Dendritic cell treated with granulocyte-macrophage colony-stimulating factor and Interleukin-4, amounts not matched to agents 40 ng/mL and 50 ng/mL, for 4 days (primary cell): ENCODE measurements at regions not wholly inside any gene's neighbourhood (a gene's known extent, or its start where the extent isn't known, plus 50 kb on each side); places are given as distances from the start of the nearest gene placed in this dataset.

ENCODE experiments used
- H3K27ac Mint-ChIP-seq: one replicate; pipeline ENCODE4 v1.8.0; 2022; ENCODE audit warnings: mild to moderate bottlenecking, mixed read lengths
- H3K27me3 Mint-ChIP-seq: one replicate; pipeline ENCODE4 v1.8.0; 2022; ENCODE audit warnings: mild to moderate bottlenecking, mixed read lengths
- H3K36me3 Mint-ChIP-seq: one replicate; pipeline ENCODE4 v1.8.0; 2022; ENCODE audit warnings: low read depth, mixed read lengths
- H3K4me1 Mint-ChIP-seq: one replicate; pipeline ENCODE4 v1.8.0; 2022; ENCODE audit warnings: low read depth, mixed read lengths
- H3K4me3 Mint-ChIP-seq: one replicate; pipeline ENCODE4 v1.8.0; 2022; ENCODE audit warnings: mild to moderate bottlenecking, moderate library complexity, mixed read lengths
- H3K9me3 Mint-ChIP-seq: one replicate; pipeline ENCODE4 v1.8.0; 2022; ENCODE audit warnings: mixed read lengths
- intact Hi-C: fragments of 100-400 bp; cut with micrococcal nuclease; formaldehyde crosslinking; loops from one replicate; pipeline ENCODE4 v1.15.0; 2022

DNA sequence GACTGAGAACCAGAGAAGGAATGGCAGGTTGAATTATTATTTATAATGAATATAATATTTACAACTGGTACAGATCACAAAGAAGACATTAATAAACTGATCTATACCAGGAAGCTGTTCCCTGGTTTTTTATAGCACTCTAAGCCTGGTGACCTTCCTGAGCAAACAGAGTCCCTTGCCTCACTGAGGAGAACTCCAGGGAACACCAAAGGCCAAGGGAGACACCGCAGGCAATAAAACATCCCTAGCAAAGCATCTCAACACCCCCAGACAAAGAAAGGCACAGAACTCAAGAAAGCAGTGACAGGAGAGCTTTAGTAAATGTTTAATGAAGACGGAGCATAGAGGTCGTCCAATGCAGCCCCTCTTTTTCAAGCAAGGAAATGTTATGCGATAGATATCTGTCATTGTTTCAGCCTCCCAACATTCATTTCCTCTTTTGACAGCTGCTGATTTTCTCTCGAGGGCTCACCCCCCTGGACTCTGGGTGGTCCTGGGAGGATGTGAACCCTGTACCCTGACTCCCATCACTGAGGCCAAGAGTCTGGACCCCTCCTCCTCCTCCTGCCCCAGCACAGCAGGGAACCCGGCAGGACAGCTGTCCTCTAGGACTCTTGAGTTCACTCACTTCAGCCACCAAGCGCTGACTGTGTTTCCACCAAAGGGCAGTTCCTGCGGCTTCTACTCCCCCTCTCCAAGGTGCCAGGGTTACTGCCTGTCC, 342.5 kb upstream of the GATB start:
- intact Hi-C loops: no loop called here
- Mint-ChIP-seq H3K9me3 (no peaks in the 10 kb centered on the region), H3K27me3 (no peaks in the 10 kb centered on the region), H3K4me1 (peaks cover 62% of the 10 kb centered on the region), H3K36me3 (no peaks in the 10 kb centered on the region), H3K4me3 (no peak overlapping the region), H3K27ac (peak overlapping the region; percentile 66)

DNA sequence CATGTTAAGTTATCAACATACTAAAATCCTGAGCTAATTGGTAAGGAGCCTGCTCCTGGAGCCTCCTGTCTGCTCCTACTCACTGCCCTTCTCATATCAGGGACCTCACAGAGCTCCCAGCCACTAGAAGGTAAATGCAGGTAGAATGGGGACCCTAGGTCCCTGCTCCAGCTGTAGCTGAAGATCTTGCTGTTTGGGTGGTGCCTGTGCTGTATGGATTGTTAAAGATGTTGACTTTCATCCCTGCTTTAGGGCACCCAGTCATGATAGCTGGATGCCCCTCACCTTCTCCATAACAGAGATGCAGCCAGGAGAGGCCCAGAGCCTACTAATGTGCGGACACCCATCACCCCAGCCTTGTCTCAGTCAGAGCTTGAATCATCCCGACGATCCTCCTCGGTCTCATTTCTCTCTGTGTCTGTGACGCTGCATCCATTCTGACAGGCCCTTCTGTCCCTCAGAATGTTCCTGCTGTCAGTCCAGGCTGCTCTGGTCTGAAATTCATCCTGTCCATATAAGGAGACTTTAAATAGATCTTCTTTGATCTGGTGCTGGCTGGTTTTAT, 341.7 kb upstream of the GATB start:
- Mint-ChIP-seq H3K36me3 (no peaks in the 10 kb centered on the region), H3K4me1 (peaks cover 60% of the 10 kb centered on the region), H3K4me3 (no peak overlapping the region), H3K27ac (peak overlapping the region; percentile 66), H3K27me3 (no peaks in the 10 kb centered on the region), H3K9me3 (no peaks in the 10 kb centered on the region)
- intact Hi-C loops: no loop called here

DNA sequence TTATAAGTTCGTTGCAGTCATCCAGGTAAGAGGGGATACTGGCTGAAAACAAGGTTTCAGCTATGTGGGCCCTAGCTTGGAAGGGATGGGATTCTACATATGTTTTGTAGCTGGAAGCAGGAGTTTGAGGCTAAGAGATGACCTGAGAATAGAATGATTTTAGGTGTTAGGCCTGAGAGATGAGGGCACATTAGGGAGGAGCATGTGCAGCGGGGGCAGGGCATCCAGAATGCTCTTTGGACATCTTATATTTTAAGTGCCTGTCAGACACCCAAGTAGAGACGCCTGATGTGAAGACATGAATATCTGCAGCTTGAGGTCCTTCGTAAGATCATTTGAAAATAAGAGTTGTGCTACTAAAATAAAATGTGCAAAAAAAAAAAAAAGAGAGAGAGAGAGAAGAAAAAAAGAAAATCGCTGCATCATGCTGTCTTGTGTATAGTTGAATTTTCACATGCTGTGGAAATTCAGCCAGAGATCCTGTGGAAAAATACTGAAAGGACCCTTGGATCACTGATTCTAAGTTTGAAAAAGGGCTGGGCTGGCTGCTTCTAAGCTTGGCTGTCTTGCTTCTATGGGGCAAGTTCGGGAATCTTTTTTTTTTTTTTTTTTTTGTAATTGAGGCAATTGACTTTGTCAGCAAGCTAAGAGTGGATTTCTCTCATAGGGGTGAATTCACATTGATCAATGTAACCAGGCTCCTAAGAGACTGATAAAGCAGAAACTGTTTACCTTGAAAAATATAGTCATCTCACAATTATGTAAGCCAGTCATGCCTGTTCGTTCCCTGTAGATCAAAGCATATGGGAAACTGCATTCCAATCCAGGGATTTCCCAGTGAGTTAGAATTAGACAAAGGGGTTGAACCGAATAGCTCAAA, 341.0 kb upstream of the GATB start:
- H3K4me1 Mint-ChIP-seq: peaks cover 55% of the 10 kb centered on the region
- no peaks in the 10 kb centered on the region for H3K9me3 Mint-ChIP-seq
- no peaks in the 10 kb centered on the region for H3K36me3 Mint-ChIP-seq
- no peaks in the 10 kb centered on the region for H3K27me3 Mint-ChIP-seq
- no peak overlapping the region for H3K27ac Mint-ChIP-seq
- no peak overlapping the region for H3K4me3 Mint-ChIP-seq
- intact Hi-C loops: no loop called here

DNA sequence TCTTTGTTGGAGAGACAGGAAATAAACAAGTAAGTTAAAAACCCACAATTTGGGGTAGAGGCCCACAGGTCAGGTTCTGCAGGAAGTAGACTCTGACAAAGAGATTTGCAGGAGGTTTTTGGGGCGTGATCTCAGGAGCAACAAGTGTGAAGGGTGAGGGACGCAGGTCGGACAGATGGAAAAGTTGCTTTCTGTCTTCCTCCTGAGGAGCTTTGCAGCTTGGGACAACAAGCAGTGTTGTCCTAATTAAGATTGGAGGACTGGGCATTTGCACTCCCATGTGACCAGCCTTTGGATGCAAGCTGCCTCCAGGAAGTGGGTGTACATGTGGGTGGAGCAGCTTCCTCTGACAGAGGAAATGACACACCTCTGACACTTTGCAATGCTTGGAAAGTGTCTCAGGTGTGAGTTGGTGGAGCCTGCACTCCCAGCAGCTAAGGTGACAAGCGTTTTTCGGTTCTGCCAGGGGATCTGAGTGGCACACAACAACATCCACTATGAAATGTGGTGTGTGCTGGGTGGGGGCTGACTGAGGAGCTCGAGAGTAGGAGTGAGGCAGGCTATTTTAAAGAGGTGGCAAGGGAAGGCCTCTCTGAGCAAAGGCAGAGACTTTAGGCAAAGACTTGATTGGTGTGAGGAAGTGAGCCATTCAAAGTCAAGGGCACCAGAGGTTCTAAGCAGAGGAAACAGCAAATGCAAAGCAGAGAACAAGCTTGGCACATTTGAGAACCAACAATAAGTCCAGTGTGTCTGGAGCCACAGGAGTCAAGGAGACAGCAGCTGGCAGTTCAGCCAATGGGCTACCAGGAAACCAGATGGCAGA, 339.8 kb upstream of the GATB start:
- intact Hi-C loops: no loop called here
- Mint-ChIP-seq H3K4me3 (no peak overlapping the region), H3K9me3 (no peaks in the 10 kb centered on the region), H3K4me1 (peaks cover 43% of the 10 kb centered on the region), H3K27me3 (no peaks in the 10 kb centered on the region), H3K36me3 (no peaks in the 10 kb centered on the region), H3K27ac (peak overlapping the region; percentile 44)

DNA sequence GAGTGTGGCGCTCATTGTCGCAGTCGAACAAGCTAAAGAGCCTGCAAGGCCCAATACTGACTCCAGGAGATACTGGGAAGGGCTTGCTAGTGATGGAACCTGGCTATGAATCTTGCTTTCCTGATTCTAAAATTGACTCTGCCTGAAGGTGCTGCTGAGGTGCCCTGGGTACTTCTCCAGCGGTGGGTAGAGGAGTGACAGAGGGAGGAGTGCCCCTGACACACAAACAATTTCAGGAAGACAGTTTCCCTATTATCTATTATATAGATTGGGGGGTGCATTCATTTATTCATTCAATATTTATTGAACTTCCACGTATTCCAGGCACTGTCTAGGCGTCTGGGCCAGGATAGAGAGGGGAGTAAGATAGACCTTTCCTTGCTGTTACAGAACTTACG, 339.2 kb upstream of the GATB start:
- no peak overlapping the region for H3K4me3 Mint-ChIP-seq
- H3K36me3 Mint-ChIP-seq: no peaks in the 10 kb centered on the region
- H3K4me1 Mint-ChIP-seq: peaks cover 37% of the 10 kb centered on the region
- H3K27ac Mint-ChIP-seq: peak overlapping the region; percentile 44
- no peaks in the 10 kb centered on the region for H3K27me3 Mint-ChIP-seq
- intact Hi-C loops: no loop called here
- H3K9me3 Mint-ChIP-seq: no peaks in the 10 kb centered on the region

DNA sequence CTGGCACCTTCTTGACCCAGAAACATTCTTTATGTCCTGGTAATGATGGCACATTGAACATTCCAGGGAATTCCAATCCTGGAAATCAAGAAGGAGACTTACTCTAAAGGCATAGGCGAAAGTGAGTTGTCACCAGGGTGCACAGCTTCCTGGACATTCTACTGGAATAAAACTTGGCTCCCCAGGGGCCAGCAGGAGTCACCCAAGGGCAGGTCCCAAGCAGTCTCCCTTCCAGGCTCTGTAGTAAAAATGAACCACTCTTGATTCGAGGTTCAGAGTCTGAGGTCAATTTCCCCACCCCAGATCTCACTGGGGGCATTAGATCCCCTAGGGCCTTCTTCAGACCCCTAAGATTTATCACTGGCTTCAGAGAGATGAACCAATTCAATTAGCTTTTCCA, 338.7 kb upstream of the GATB start:
- Mint-ChIP-seq H3K27me3 (no peaks in the 10 kb centered on the region), H3K27ac (no peak overlapping the region), H3K9me3 (peaks cover under 1% of the 10 kb centered on the region), H3K36me3 (no peaks in the 10 kb centered on the region), H3K4me3 (no peak overlapping the region), H3K4me1 (peaks cover 33% of the 10 kb centered on the region)
- intact Hi-C loops: no loop called here

DNA sequence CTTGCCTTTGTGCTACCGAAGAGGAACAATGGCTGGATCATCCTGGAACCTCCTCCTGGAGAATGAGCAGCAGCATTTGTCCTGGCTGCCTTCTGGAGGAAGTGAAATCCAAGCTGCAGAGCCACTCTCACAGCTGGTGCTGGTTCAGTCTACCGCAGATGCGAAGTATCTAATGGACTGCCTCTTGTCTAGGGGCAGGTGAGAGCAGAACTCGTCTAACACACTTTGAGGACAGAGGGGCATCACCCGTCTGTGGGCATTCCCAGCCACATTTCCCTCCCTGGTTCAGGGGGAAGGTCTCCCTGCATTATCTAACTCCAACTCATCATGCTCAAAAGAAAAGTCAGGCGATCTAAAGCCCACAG, 338.2 kb upstream of the GATB start:
- H3K36me3 Mint-ChIP-seq: no peaks in the 10 kb centered on the region
- intact Hi-C loops: no loop called here
- peaks cover 31% of the 10 kb centered on the region for H3K4me1 Mint-ChIP-seq
- H3K9me3 Mint-ChIP-seq: peaks cover 6% of the 10 kb centered on the region
- H3K27ac Mint-ChIP-seq: no peak overlapping the region
- no peaks in the 10 kb centered on the region for H3K27me3 Mint-ChIP-seq
- no peak overlapping the region for H3K4me3 Mint-ChIP-seq

DNA sequence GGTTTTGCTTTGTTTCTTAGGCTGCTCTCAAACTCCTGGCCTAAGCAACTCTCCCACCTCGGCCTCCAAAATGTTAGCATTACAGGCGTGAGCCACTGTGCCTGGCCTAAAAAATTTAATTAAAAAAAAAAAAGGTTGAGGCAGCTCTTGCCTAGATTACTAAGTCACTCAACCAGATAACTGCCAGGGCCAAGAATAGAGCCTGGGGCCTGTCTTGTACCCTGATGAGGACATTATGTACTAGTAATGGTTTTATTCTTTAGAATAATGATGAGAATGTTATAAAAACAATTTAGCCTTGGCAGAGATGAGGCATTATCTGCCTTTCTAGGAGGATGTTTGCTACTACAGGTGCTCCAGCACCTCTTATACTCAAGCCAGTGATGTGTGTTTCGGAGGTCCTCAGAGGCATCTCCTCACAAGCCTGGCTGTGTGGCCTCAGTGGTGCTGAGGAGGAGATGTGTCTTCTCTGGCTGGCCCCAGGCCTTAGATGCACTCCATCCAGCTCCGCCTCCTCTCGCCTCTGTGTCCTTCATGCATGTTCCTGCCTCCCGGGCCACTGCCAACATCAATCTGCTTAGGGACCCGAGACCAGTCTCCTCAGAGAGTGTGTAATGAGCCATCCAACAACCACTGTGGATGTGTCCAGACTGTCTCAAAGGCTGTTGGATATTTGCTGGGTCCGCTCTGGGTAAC, 337.7 kb upstream of the GATB start:
- Mint-ChIP-seq H3K9me3 (peaks cover 11% of the 10 kb centered on the region), H3K4me1 (peaks cover 32% of the 10 kb centered on the region), H3K36me3 (no peaks in the 10 kb centered on the region), H3K4me3 (no peak overlapping the region), H3K27me3 (no peaks in the 10 kb centered on the region), H3K27ac (no peak overlapping the region)
- intact Hi-C loops: no loop called here

DNA sequence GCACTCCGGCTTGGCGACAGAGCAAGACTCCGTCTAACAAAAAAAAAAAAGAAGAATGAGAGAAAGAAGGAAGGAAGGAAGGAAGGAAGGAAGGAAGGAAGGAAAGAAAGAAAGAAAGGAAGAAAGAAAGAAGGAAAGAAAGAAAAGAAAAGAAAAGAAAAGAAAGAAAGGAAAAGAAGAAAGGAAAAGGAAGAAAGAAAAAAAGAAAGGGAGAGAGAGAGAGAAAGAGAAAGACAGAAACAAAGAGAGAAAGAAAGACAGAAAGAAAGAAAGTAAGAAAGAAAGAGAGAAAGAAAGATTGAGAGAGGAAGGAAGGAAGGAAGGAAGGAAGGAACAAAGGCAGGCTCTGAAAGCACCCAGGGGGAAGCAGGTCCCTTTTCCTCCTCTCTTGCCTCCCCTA, 336.6 kb upstream of the GATB start:
- Mint-ChIP-seq H3K27me3 (no peaks in the 10 kb centered on the region), H3K27ac (no peak overlapping the region), H3K9me3 (peaks cover 15% of the 10 kb centered on the region), H3K36me3 (no peaks in the 10 kb centered on the region), H3K4me3 (no peak overlapping the region), H3K4me1 (peaks cover 28% of the 10 kb centered on the region)
- intact Hi-C loops: no loop called here

DNA sequence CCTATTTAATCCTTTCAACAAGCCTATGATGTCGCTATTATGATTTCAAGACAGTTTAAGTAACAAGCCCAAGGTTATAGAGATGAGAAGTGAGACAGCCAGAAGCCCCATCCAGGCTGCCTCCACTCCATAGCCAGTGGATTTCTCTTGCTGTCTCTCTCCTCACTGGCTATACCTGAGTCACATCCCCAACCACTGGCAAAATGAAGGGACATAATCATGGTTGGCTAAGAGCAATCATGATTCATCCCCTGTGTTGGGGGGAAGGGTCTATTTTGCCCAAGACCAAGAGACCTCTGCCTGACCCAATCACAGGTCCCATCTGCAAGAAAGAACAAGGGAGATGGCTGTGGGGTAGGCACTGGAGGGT, 334.9 kb upstream of the GATB start:
- no peak overlapping the region for H3K27ac Mint-ChIP-seq
- H3K4me3 Mint-ChIP-seq: no peak overlapping the region
- peaks cover 23% of the 10 kb centered on the region for H3K4me1 Mint-ChIP-seq
- H3K27me3 Mint-ChIP-seq: no peaks in the 10 kb centered on the region
- no peaks in the 10 kb centered on the region for H3K36me3 Mint-ChIP-seq
- H3K9me3 Mint-ChIP-seq: peaks cover 15% of the 10 kb centered on the region
- intact Hi-C loops: no loop called here

DNA sequence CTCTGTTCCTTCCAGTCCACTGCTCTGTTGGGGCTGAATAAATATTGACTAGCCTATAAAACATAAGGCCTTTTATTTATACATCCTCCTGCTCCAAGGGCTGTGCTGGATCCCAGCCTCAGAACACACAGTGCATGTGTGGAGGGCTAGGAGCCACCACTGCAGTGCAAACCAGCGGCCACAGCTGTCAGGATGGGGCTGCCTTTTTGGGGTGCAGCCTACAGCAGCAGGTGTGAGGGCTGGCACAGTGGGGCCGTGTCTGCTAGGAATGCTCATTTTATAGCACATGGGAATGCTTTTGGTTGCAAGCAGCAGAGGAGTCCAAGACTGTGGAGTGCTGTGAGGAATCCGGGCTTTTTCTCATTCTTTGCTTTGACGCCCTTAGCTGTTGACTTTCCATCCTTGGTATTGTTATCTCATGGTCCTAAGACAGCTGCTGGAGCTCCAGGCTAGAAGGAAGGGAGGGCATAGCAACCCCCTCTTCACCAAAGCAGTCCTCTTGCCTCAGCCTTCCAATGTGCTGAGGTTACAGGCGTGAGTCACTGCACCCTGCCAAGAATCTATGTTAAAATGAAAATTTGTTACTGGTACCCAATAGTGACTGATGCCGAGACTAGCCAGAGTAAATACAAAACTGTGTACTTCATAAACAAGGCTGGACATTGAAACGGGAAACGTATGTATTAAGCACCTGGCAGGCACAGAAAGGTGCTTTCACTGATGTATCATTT, 334.3 kb upstream of the GATB start:
- peaks cover 15% of the 10 kb centered on the region for H3K9me3 Mint-ChIP-seq
- no peak overlapping the region for H3K27ac Mint-ChIP-seq
- intact Hi-C loops: no loop called here
- no peaks in the 10 kb centered on the region for H3K36me3 Mint-ChIP-seq
- peaks cover 21% of the 10 kb centered on the region for H3K4me1 Mint-ChIP-seq
- H3K27me3 Mint-ChIP-seq: no peaks in the 10 kb centered on the region
- H3K4me3 Mint-ChIP-seq: no peak overlapping the region

DNA sequence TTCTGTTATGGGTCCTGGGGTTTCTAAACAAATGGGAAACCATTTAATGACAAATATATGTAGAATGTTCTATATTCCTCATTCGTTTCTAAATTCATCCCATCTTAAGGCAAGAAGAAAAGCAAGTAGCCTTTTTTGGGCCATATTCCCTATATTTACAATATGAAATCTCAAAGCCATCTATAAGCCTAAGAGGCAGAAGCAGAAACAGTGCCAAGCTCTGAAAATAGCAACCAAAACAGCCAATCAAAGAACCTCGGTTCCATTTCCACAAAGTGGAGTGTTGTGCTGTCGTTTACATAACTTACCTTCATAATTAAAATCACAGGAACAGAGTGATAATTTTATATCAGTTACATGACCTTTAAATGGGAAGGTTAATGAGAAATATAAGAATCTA, 330.6 kb upstream of the GATB start:
- Mint-ChIP-seq H3K4me1 (peaks cover 13% of the 10 kb centered on the region), H3K27ac (no peak overlapping the region), H3K27me3 (no peaks in the 10 kb centered on the region), H3K36me3 (no peaks in the 10 kb centered on the region), H3K4me3 (no peak overlapping the region), H3K9me3 (peaks cover 15% of the 10 kb centered on the region)
- intact Hi-C loops: no loop called here

DNA sequence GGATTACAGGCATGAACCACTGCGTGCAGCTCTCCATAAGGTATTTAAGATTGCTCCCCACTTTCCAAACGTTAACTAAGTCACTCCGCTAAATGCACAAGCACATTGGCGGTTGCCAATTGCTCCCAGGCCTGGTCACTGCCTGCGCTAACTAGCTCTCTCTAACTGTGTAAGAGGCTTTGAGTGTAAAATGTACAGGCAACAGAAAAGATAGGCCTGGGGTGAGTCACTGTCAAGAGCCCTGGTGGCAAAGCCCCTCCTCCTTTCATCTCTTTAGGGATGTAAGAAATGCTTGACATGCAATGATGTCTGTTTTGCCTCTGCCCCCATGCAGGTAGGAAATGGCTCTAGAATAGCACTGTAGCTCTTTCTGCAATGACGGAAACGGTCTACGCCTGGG, 329.7 kb upstream of the GATB start:
- intact Hi-C loops: no loop called here
- H3K27ac Mint-ChIP-seq: peak overlapping the region; percentile 47
- H3K36me3 Mint-ChIP-seq: no peaks in the 10 kb centered on the region
- no peak overlapping the region for H3K4me3 Mint-ChIP-seq
- H3K27me3 Mint-ChIP-seq: no peaks in the 10 kb centered on the region
- peaks cover 13% of the 10 kb centered on the region for H3K4me1 Mint-ChIP-seq
- peaks cover 15% of the 10 kb centered on the region for H3K9me3 Mint-ChIP-seq
